ENCODE measurements at regions not wholly inside any gene's neighbourhood (a gene's known extent, or its start where the extent isn't known, plus 50 kb on each side); places are given as distances from the start of the nearest gene placed in this dataset.

- no peak for TF ChIP-seq MAZ (IDR thresholded peaks at IDR 0.05; ENCODE audit: borderline replicate concordance, low read depth, low read length)
- TF ChIP-seq, protein P1, sequence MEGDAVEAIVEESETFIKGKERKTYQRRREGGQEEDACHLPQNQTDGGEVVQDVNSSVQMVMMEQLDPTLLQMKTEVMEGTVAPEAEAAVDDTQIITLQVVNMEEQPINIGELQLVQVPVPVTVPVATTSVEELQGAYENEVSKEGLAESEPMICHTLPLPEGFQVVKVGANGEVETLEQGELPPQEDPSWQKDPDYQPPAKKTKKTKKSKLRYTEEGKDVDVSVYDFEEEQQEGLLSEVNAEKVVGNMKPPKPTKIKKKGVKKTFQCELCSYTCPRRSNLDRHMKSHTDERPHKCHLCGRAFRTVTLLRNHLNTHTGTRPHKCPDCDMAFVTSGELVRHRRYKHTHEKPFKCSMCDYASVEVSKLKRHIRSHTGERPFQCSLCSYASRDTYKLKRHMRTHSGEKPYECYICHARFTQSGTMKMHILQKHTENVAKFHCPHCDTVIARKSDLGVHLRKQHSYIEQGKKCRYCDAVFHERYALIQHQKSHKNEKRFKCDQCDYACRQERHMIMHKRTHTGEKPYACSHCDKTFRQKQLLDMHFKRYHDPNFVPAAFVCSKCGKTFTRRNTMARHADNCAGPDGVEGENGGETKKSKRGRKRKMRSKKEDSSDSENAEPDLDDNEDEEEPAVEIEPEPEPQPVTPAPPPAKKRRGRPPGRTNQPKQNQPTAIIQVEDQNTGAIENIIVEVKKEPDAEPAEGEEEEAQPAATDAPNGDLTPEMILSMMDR (IDR thresholded peaks at IDR 0.05) = no peak
- TF ChIP-seq ELK1 (IDR thresholded peaks at IDR 0.05; ENCODE audit: low read depth, low read length) = no peak
- TF ChIP-seq RCOR1 (IDR thresholded peaks at IDR 0.05; ENCODE audit: low read depth, low read length) = no peak
Observed at GRCh38 chr22:20647586-20648305, 126.2 kb upstream of the SERPIND1 start.

All from A549 (cell line).